Spinal cord (tissue), 9 donors: ENCODE measurements at regions not wholly inside any gene's neighbourhood (a gene's known extent, or its start where the extent isn't known, plus 50 kb on each side); places are given as distances from the start of the nearest gene placed in this dataset.
A peak's percentile ranks its signal among the peaks of the same experiment; 100 is the strongest.

Source experiments
- DNase-seq, 6 donors: peaks; one replicate each; pipeline versions ENCODE4 v3.0.0 to v3.0.0-alpha.2; 2013 to 2015; ENCODE audit warnings: low spot score in 6 of 6, low read depth in 4 of 6
- H3K27ac ChIP-seq: one replicate; pipeline ENCODE4 v1.5.1; 2013; ENCODE audit warnings: low read depth, low read length, control low read depth
- H3K27me3 ChIP-seq: one replicate; pipeline ENCODE4 v1.6.1; 2013; ENCODE audit warnings: low read length; ENCODE audit not compliant: control insufficient read depth, insufficient read depth
- H3K36me3 ChIP-seq: one replicate; pipeline ENCODE4 v1.6.1; 2013; ENCODE audit warnings: low read length; ENCODE audit not compliant: control insufficient read depth, insufficient read depth
- H3K4me1 ChIP-seq: one replicate; pipeline ENCODE4 v1.6.1; 2013; ENCODE audit warnings: low read length; ENCODE audit not compliant: control insufficient read depth, insufficient read depth
- H3K4me3 ChIP-seq: one replicate; pipeline ENCODE4 v1.5.1; 2013; ENCODE audit warnings: low read depth, low read length, control low read depth
- H3K9me3 ChIP-seq: one replicate; pipeline ENCODE4 v1.6.1; 2013; ENCODE audit warnings: low read length; ENCODE audit not compliant: control insufficient read depth, insufficient read depth
- WGBS: methylation state at CpG from one replicate; pipeline ENCODE4 v1.1.5; 2013; ENCODE audit warnings: missing lambda C conversion rate; ENCODE audit not compliant: insufficient coverage; 5-methylcytosine and 5-hydroxymethylcytosine counted together
- donor health status: healthy.

GRCh38 chr3:139157161-139157932 lies 112.7 kb upstream of the PRR23C start:
- H3K36me3 ChIP-seq: no peaks in the 10 kb centered on the region

GRCh38 chr3:139159356-139159755 lies 114.7 kb upstream of the PRR23C start:
- H3K27me3 ChIP-seq: no peaks in the 10 kb centered on the region
- H3K4me3 ChIP-seq: no peak overlapping the region
- H3K27ac ChIP-seq: no peak overlapping the region
- H3K36me3 ChIP-seq: no peaks in the 10 kb centered on the region
- H3K4me1 ChIP-seq: peaks cover 5% of the 10 kb centered on the region
- no peaks in the 10 kb centered on the region for H3K9me3 ChIP-seq
- no peak for DNase-seq
- WGBS: 75% methylated on average over 2 of the region's 3 CpGs

More at GRCh38 chr3:139157161-139157932, 112.7 kb upstream of the PRR23C start:
- no peak for DNase-seq
- Histone ChIP-seq H3K4me1 (peaks cover 5% of the 10 kb centered on the region), H3K9me3 (no peaks in the 10 kb centered on the region), H3K27ac (no peak overlapping the region), H3K4me3 (no peak overlapping the region), H3K27me3 (no peaks in the 10 kb centered on the region)
- 74% methylated on average over 7 of the region's 10 CpGs for WGBS

GRCh38 chr3:139173372-139174108 lies 128.8 kb upstream of the PRR23C start:
- H3K36me3 ChIP-seq: no peaks in the 10 kb centered on the region
- H3K9me3 ChIP-seq: no peaks in the 10 kb centered on the region
- WGBS: 63% methylated on average over 2 of the region's 9 CpGs
- H3K4me1 ChIP-seq: no peaks in the 10 kb centered on the region
- H3K27me3 ChIP-seq: no peaks in the 10 kb centered on the region
- peak in 5 of 6 donors; percentile 7 to 66 (median 19) for DNase-seq
- H3K4me3 ChIP-seq: peak overlapping the region; percentile 19
- H3K27ac ChIP-seq: peak overlapping the region; percentile 36

- no CpG with 5 or more reads among the region's 2 CpGs for WGBS
- no peaks in the 10 kb centered on the region for H3K27me3 ChIP-seq
Measured at GRCh38 chr3:139180489-139180888, 135.8 kb upstream of the PRR23C start.

GRCh38 chr3:139182143-139182542 lies 137.5 kb upstream of the PRR23C start:
- Histone ChIP-seq H3K4me3 (no peak overlapping the region), H3K27ac (no peak overlapping the region), H3K36me3 (no peaks in the 10 kb centered on the region), H3K4me1 (no peaks in the 10 kb centered on the region), H3K9me3 (peaks cover 2% of the 10 kb centered on the region), H3K27me3 (no peaks in the 10 kb centered on the region)
- WGBS: 80% methylated on average over 1 of the region's 2 CpGs
- DNase-seq: no peak

More at GRCh38 chr3:139180489-139180888, 135.8 kb upstream of the PRR23C start:
- peaks cover 2% of the 10 kb centered on the region for H3K9me3 ChIP-seq
- H3K4me3 ChIP-seq: no peak overlapping the region
- no peak for DNase-seq
- no peak overlapping the region for H3K27ac ChIP-seq
- no peaks in the 10 kb centered on the region for H3K36me3 ChIP-seq
- no peaks in the 10 kb centered on the region for H3K4me1 ChIP-seq

GRCh38 chr3:139182598-139182997 lies 137.9 kb upstream of the PRR23C start:
- no peak for DNase-seq
- 88% methylated on average over 1 of the region's 2 CpGs for WGBS

GRCh38 chr3:139185527-139185926 lies 140.8 kb upstream of the PRR23C start:
- Histone ChIP-seq H3K27me3 (no peaks in the 10 kb centered on the region), H3K27ac (no peak overlapping the region), H3K9me3 (no peaks in the 10 kb centered on the region), H3K4me3 (no peak overlapping the region), H3K4me1 (no peaks in the 10 kb centered on the region), H3K36me3 (no peaks in the 10 kb centered on the region)
- no peak for DNase-seq
- WGBS: 71% methylated on average over 1 of the region's 3 CpGs

More at GRCh38 chr3:139182598-139182997, 137.9 kb upstream of the PRR23C start:
- no peaks in the 10 kb centered on the region for H3K36me3 ChIP-seq
- H3K4me3 ChIP-seq: no peak overlapping the region
- H3K27ac ChIP-seq: no peak overlapping the region
- no peaks in the 10 kb centered on the region for H3K4me1 ChIP-seq
- H3K27me3 ChIP-seq: no peaks in the 10 kb centered on the region
- peaks cover 2% of the 10 kb centered on the region for H3K9me3 ChIP-seq

- H3K9me3 ChIP-seq: no peaks in the 10 kb centered on the region
- no peak for DNase-seq
- H3K4me1 ChIP-seq: no peaks in the 10 kb centered on the region
- no peak overlapping the region for H3K27ac ChIP-seq
- no CpG with 5 or more reads among the region's 1 CpG for WGBS
- no peak overlapping the region for H3K4me3 ChIP-seq
- H3K27me3 ChIP-seq: no peaks in the 10 kb centered on the region
- no peaks in the 10 kb centered on the region for H3K36me3 ChIP-seq
Measured at GRCh38 chr3:139187154-139187553, 142.5 kb upstream of the PRR23C start.

GRCh38 chr3:139187648-139188047 lies 143.0 kb upstream of the PRR23C start:
- no peak for DNase-seq
- no peaks in the 10 kb centered on the region for H3K9me3 ChIP-seq
- no peaks in the 10 kb centered on the region for H3K27me3 ChIP-seq
- no peak overlapping the region for H3K4me3 ChIP-seq
- H3K27ac ChIP-seq: no peak overlapping the region
- no peaks in the 10 kb centered on the region for H3K36me3 ChIP-seq
- no peaks in the 10 kb centered on the region for H3K4me1 ChIP-seq
- WGBS: 94% methylated on average over 2 of the region's 4 CpGs
